HG02981 (cell line): ENCODE measurements at regions not wholly inside any gene's neighbourhood (a gene's known extent, or its start where the extent isn't known, plus 50 kb on each side); places are given as distances from the start of the nearest gene placed in this dataset.

Source experiments
- ATAC-seq: cut with Tn5 transposase; IDR thresholded peaks from one replicate; pipeline ENCODE4 v1.9.1; 2021; ENCODE audit warnings: mild to moderate bottlenecking, moderate library complexity; ENCODE audit not compliant: unreplicated experiment

- ATAC-seq: no peak
Measured at GRCh38 chr16:61332461-61332860, 703.8 kb downstream of the CDH8 start.

GRCh38 chr16:61324044-61324443, 712.2 kb downstream of the CDH8 start:
- no peak for ATAC-seq

GRCh38 chr16:61323456-61323855, 712.8 kb downstream of the CDH8 start:
- ATAC-seq: no peak

DNA sequence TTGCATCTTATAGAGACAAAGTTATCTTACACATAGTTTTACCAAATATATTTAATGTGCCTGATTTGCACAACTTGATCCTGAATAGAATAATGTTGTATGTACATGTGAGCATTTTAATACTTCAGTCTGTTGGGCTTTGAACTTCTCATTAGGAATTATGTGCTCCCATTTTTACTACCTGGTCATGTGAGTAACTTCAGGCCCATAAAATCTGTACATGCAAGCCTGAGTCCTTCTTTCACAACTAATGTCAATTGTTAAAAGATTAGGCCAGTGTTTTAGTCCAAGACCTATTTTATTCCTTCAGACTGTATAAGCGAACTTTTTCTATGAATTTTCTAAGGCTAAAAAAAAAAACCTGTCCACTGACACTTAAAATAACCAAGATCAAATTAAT, 715.4 kb downstream of the CDH8 start:
- no peak for ATAC-seq

- ATAC-seq: no peak
Measured at GRCh38 chr16:61313931-61314330, 722.3 kb downstream of the CDH8 start.

DNA sequence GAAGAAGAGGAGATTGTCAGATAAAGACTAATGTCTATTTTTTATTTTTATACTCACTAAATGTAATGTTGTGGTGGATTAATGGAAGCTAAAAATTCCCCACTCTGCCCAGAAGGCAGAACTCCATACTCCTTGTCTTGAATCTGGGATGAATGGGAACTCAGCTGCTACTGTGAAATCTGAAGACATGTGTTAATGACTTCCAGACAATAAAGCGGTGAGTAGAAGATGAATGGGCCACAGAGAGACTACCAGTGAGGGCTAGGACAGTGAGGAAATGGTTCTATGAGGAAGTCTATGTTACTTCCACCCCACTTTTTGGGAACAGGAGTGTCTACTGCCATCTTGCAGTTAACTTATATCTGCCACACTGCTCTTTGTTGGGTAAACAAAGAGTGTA, 726.9 kb downstream of the CDH8 start:
- ATAC-seq: no peak

GRCh38 chr16:61306204-61306603, 730.0 kb downstream of the CDH8 start:
- no peak for ATAC-seq

DNA sequence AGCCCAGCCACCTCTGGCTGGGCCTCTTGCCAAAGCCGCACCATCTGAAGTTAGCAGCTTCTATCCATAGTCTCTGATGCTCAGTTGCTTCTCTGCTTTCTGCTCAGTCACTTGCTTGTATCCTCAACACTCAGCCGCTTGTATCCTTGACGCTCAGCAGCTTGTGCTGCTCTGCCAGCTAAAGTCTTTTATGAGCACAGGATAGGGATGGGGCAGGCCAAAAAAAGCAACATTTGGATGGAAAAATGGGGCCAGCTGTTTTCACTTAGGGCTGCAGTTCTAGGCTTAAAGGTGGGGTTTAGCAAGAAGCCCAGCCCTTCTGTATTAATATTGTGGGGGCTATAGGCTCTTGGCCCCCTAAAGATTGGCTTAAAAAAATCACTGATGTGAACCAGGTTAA, 739.4 kb downstream of the CDH8 start:
- ATAC-seq: no peak

DNA sequence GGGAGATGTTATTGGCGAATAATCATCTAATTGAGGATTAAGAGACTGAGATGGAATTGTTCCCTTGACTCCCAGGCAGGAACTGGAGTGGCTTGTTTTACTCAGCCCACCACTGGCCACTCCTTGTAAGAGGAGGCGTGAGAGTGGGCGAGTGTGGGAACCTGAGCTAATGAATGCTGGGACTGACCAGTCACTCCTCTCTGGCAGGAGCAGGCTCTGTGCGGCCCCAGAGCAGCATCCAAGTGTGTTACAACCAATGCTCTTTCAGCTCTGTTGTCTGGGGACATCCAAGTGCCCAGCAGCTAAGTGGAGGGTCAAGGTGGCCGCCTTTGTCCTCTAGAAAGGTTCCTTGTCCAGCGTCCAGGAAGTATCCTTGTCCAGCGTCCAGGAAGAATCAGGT, 739.9 kb downstream of the CDH8 start:
- no peak for ATAC-seq

GRCh38 chr16:61295311-61295710, 740.9 kb downstream of the CDH8 start:
- no peak for ATAC-seq

DNA sequence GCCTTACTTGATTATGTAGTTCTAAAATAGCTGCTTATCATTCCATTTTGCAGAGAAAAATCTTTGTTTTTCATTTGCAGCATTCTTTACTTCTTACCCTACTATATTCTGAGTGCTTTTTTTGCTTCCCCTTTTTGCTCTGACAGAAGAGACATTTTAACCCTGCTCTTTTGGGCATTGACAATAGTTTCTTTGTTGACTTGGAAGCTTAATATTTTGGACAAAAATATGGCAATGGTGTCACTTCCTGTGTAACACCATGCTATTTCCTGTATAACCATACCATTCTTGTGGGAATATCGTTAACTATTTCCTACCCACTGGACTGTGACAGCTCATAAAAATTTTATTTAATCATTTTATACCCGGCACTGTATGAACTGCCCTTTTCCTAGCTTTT, 747.1 kb downstream of the CDH8 start:
- ATAC-seq: no peak

- no peak for ATAC-seq
Measured at GRCh38 chr16:61277849-61278248, 758.4 kb downstream of the CDH8 start.

DNA sequence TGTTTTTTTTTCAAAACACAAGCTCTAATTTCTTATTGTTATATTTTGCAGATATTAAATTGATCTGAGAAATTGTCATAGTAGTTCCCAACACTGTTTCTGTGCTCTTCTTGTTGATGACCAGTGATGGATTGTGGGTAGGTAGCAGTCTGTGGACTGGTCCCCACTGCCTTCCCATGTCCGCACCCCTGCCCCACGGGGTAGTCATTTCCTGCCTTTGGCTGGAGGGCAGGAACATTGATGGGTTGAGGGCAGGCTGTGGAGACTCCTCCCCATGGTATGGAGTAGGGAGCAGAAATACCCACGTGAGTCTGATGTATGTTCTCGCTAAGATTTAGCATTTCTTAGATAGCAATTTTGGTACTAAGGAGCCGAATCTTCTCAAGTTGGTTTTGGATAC, 762.0 kb downstream of the CDH8 start:
- ATAC-seq: no peak

GRCh38 chr16:61270726-61271125, 765.5 kb downstream of the CDH8 start:
- no peak for ATAC-seq

DNA sequence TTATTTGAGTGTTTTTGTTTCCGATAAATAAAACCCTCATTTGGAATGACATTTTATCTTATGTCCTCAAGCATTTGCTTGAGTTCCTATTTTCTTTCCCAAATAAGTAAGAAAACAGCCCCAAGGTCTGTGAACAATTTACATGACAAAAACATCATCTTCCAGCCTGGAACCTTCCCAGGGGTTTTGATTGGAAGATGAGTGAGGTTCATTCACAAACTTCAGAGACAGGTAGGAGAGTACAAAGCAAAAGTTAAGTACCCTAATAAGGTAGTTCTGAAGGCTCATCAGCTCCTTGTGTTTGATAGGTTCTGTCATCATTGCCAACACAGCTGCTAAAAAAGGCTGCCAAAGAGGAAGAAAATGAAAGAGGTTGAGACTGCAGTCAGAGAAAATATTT, 772.8 kb downstream of the CDH8 start:
- no peak for ATAC-seq

DNA sequence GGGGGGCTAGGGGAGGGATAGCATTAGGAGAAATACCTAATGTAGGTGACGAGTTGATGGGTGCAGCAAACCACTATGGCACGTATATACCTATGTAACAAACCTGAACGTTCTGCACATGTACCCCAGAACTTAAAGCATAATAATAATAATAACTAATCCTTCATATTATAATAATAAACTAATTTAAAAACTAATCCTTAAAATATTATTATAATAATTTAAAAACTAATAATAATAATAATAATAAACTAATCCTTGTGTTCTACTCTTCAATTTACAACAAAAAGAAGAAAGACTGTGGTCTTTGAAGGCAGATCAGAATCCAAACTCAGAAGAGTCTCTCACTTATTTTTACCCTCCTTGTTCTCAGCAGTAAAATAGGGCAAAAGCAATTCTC, 774.9 kb downstream of the CDH8 start:
- no peak for ATAC-seq

GRCh38 chr16:61246592-61246991, 789.6 kb downstream of the CDH8 start:
- ATAC-seq: no peak

DNA sequence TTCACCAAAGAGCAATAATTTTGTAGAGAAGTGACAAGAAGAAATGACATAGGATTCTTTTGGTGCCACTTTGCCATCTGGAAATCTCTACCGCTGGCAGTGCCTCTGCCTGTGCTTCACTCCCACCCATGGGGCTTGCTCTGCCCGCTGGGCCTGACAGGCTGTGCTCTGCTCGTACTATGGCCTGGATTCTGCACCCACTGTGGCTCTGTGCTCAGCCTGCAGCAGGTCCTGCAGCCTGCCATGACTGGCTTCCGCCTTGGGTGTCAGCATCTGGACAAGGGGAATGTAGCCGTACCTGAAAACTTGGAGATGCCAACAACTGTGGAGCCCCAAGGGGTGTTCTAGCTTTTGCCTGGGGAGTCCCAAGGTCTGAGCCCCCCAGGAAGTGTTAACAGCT, 792.3 kb downstream of the CDH8 start:
- ATAC-seq: no peak

DNA sequence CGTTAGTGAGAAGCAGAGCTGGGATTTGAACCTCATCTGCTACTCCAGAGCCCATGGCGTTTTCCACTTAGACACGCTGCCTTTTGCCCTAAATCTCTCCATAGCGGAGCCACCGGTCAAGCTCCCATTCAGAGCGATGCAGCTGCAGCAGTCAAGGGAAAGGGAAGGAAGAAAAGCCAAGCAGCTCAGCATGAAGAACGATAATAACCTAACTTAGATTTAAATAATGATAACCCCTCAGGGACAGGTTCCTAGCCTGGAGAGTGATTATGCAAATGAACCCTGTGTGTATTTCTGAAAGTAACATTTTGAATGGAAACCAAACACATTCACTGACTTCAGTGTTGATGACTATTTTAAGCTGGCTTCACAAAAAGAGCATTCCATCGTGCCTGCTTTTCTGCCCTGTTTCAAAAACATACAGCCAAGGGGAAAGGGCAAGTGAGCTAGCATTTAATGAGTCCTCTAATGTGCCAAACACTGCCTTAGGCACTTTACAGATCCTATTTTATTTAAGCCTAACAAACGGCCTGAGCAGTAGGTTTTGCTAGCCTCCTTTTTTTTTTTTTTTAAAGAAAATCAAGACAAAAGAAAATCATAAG, 798.3 kb downstream of the CDH8 start:
- ATAC-seq: no peak

DNA sequence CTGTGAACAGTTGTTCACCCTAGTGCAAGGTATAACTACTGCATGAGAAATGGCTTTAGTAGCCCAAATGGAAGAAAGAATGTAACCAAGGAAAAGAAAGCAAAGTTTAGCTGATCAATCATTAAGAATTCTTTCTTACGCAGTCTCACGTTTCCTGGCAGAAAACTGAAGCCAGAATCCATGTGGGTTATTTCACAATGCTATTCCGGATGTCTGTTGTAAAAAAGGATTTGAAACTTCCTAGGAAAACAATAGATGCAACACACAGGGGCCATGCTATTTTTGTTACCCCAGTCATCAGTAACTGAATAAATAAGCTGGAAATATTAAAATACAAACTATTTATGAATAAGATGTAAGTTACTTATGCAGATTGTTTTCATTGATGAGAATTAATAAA, 802.5 kb downstream of the CDH8 start:
- ATAC-seq: no peak

GRCh38 chr16:61228371-61228770, 807.9 kb downstream of the CDH8 start:
- no peak for ATAC-seq

DNA sequence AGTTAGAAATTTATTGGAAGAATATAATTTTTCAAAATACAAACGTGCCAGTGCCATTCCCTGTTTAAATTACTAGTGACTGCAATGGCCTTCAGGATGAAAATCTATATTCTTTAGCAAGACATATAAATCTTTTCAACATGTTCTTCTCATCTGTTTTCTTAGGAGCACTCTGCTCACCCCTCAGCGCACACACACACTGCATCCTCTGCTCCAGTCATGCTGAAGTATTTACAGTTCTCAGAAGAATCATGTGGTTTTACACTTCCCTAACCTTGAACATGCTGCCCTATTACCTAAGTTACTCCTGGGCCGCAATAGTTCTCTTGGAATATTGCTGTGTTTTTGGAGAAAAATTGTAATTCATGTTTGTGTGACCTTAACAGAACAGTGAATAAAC, 820.6 kb downstream of the CDH8 start:
- ATAC-seq: no peak

DNA sequence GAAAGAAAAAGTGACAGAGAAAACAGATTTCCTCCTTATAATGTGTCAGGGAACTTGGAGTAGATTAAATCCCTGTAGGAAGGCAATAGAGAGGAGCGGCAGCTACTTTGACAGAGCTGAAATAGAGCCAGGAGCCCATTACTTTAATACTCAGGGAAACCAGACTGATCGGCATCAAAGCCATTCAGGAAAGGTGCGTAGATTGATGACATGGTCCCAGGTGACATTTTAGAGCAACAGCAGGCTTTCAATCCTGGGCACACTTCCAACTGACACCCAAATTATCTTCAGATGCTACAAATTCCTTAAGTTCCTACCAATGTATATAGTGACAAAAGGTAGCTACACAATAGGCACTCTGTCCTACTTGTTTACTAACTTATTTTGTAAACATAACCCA, 821.5 kb downstream of the CDH8 start:
- no peak for ATAC-seq

DNA sequence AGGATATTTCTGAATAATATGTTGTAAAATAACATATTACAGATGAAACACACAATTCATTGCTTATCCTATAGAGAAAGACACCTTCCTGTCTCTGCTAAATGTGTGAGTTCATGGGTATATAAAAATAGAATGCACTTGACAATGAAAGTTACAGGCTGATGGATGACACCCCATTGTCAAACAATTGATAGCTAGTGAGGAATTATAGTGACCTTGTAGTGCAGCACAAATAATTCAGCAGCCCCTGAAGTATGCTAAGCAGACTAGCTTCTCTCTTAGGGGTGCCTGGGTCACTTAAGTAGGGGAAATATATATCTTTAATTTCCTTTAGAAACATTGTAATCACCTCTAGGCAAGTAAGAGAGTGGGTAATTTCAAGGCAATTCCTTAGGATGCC, 826.2 kb downstream of the CDH8 start:
- ATAC-seq: no peak
